Activated CD8-positive, alpha-beta memory T cell treated with anti-CD3 and anti-CD28 coated beads for 1 hour (primary cell): ENCODE measurements at regions not wholly inside any gene's neighbourhood (a gene's known extent, or its start where the extent isn't known, plus 50 kb on each side); places are given as distances from the start of the nearest gene placed in this dataset.
"Not testable (repeated sequence)": the region's sequence is repeated elsewhere in the genome, so short reads cannot be mapped to it uniquely, and the experiment has no call there.

Experiments
- DNase-seq, 2 donors: peaks; one replicate each; pipeline ENCODE4 v3.0.0-alpha.2; 2020; ENCODE audit warnings: low read depth in 1 of 2; ENCODE audit errors: extremely low read depth in 1 of 2

GRCh38 chr2:81395746-81396145, 1091.2 kb upstream of the LRRTM1 start:
- DNase-seq, result no peak

- DNase-seq, result no peak
Observed at GRCh38 chr2:81389203-81389602, 1084.7 kb upstream of the LRRTM1 start.

GRCh38 chr2:81363800-81364199, 1059.2 kb upstream of the LRRTM1 start:
- DNase-seq, result no peak

- DNase-seq, result not testable (repeated sequence)
Observed at GRCh38 chr2:81362468-81362867, 1057.9 kb upstream of the LRRTM1 start.

- no peak for DNase-seq
Observed at GRCh38 chr2:81355436-81355835, 1050.9 kb upstream of the LRRTM1 start.

- DNase-seq, result no peak
Observed at GRCh38 chr2:81334046-81334445, 1029.5 kb upstream of the LRRTM1 start.

GRCh38 chr2:81328968-81329367, 1024.4 kb upstream of the LRRTM1 start:
- DNase-seq, result no peak

- no peak for DNase-seq
Observed at GRCh38 chr2:81327911-81328310, 1023.4 kb upstream of the LRRTM1 start.

- DNase-seq, result no peak
Observed at GRCh38 chr2:81324046-81324445, 1019.5 kb upstream of the LRRTM1 start.

- DNase-seq, result no peak
Observed at GRCh38 chr2:81304154-81304830, 999.7 kb upstream of the LRRTM1 start.

GRCh38 chr2:81303321-81303720, 998.8 kb upstream of the LRRTM1 start:
- no peak for DNase-seq

- no peak for DNase-seq
Observed at GRCh38 chr2:81299841-81300240, 995.3 kb upstream of the LRRTM1 start.

- DNase-seq, result no peak
Observed at GRCh38 chr2:81290846-81291245, 986.3 kb upstream of the LRRTM1 start.

GRCh38 chr2:81283081-81283480, 978.5 kb upstream of the LRRTM1 start:
- no peak for DNase-seq

- DNase-seq, result no peak
Observed at GRCh38 chr2:81282151-81282769, 977.7 kb upstream of the LRRTM1 start.

- DNase-seq, result no peak
Observed at GRCh38 chr2:81276595-81276994, 972.0 kb upstream of the LRRTM1 start.

- DNase-seq, result no peak
Observed at GRCh38 chr2:81266106-81266505, 961.6 kb upstream of the LRRTM1 start.

- DNase-seq, result no peak
Observed at GRCh38 chr2:81263989-81264388, 959.4 kb upstream of the LRRTM1 start.

- DNase-seq, result no peak
Observed at GRCh38 chr2:81260320-81260719, 955.8 kb upstream of the LRRTM1 start.

GRCh38 chr2:81250270-81250669, 945.7 kb upstream of the LRRTM1 start:
- no peak for DNase-seq

- no peak for DNase-seq
Observed at GRCh38 chr2:81249152-81249551, 944.6 kb upstream of the LRRTM1 start.

- DNase-seq, result no peak
Observed at GRCh38 chr2:81247648-81248047, 943.1 kb upstream of the LRRTM1 start.

- DNase-seq, result no peak
Observed at GRCh38 chr2:81242501-81242900, 937.9 kb upstream of the LRRTM1 start.
